NB4 (cell line): ENCODE measurements at regions not wholly inside any gene's neighbourhood (a gene's known extent, or its start where the extent isn't known, plus 50 kb on each side); places are given as distances from the start of the nearest gene placed in this dataset.
A peak's percentile ranks its signal among the peaks of the same experiment; 100 is the strongest.

ENCODE experiments used
- DNase-seq: peaks from one replicate; pipeline ENCODE4 v3.0.0; 2010; ENCODE audit warnings: low read depth
- H3K4me3 ChIP-seq: one replicate; pipeline ENCODE4 v1.5.1; 2011; ENCODE audit warnings: mild to moderate bottlenecking, low read depth, low read length, moderate library complexity
- MYC ChIP-seq: IDR thresholded peaks from 2 replicates; pipeline ENCODE4 v1.6.1; 2011; ENCODE audit warnings: low read depth, low read length
- POLR2A ChIP-seq: IDR thresholded peaks from 2 replicates; pipeline ENCODE4 v1.6.1; 2011; ENCODE audit warnings: mild to moderate bottlenecking; ENCODE audit not compliant: insufficient read length; ENCODE audit errors: extremely low read depth
- TF ChIP-seq, protein P1 (sequence below): IDR thresholded peaks from one replicate; pipeline ENCODE4 v1.5.1; 2012; ENCODE audit warnings: low read depth, low read length
- TF ChIP-seq, protein P2 (sequence below): IDR thresholded peaks from 2 replicates; pipeline ENCODE4 v1.6.1; 2011; ENCODE audit warnings: low read depth, low read length

DNA sequence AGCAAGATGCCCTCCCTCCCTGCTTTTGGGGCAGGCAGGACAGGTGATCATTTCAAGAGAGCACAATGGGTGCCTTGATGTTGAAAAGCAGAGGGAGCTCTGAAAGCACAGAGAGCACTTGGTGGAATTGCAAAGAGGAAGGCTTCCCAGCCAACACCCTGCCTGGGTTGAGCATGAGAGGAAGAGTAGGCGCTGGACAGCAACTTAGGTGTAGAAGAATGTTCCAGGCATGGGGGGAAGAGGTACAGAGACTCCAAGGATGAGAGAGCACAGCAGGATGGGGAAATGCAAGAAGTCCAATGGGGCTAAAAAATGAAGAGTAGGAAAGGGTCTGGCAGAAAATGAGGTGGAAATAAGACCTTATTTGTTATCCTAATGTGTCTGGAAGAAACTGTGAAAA is 144.8 kb downstream of the TRIM36 start:
- no peak for DNase-seq
- no peak for TF ChIP-seq POLR2A

DNA sequence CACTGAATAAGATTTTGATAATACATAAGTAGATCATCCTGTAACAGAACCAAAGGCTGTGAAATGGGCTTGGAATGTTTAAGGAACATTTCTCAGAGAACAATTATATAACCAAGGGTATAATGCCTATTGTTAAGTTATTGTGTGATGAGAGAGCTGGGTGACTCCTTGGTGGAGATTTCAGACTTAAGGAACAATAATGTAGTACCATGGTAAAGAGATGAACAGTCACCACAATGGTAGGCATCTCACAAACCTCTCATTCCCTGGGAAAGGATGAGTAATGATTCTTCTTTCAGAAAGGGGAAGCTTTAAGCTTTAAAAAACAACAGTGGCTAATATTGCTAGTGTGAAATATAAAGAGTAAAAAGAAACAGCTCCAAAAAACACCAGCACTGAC is 147.4 kb downstream of the TRIM36 start:
- DNase-seq: peak; percentile 7
- TF ChIP-seq POLR2A (no peak), MYC (no peak)
- TF ChIP-seq, protein P1, sequence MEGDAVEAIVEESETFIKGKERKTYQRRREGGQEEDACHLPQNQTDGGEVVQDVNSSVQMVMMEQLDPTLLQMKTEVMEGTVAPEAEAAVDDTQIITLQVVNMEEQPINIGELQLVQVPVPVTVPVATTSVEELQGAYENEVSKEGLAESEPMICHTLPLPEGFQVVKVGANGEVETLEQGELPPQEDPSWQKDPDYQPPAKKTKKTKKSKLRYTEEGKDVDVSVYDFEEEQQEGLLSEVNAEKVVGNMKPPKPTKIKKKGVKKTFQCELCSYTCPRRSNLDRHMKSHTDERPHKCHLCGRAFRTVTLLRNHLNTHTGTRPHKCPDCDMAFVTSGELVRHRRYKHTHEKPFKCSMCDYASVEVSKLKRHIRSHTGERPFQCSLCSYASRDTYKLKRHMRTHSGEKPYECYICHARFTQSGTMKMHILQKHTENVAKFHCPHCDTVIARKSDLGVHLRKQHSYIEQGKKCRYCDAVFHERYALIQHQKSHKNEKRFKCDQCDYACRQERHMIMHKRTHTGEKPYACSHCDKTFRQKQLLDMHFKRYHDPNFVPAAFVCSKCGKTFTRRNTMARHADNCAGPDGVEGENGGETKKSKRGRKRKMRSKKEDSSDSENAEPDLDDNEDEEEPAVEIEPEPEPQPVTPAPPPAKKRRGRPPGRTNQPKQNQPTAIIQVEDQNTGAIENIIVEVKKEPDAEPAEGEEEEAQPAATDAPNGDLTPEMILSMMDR: no peak
- TF ChIP-seq, protein P2, sequence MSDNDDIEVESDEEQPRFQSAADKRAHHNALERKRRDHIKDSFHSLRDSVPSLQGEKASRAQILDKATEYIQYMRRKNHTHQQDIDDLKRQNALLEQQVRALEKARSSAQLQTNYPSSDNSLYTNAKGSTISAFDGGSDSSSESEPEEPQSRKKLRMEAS: no peak

More for the DNA sequence above, 144.8 kb downstream of the TRIM36 start:
- no peak overlapping the region for H3K4me3 ChIP-seq

DNA sequence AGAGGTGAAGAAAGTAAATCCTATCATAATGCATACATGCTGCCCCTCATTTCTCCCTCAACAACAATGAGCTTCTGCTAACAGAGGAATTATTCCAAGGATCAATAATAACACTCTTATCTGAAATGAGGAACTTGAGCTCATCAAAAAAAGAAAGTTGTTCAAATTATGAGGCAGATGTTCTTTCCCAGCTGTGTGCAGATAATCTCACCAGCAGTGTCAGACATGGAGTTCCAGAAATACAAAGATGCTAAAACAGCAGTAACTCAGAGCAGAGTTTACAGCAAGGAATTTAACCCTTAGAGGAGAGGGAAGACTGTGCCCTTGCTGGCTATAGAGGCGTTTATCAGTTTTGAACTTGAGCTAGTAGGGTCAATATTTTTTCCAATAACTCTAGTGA is 153.1 kb downstream of the TRIM36 start:
- no peak overlapping the region for H3K4me3 ChIP-seq
- DNase-seq: no peak
- TF ChIP-seq, protein P1: no peak
- TF ChIP-seq, protein P2: no peak
- no peak for TF ChIP-seq MYC
- no peak for TF ChIP-seq POLR2A

More for the DNA sequence above, 147.4 kb downstream of the TRIM36 start:
- no peak overlapping the region for H3K4me3 ChIP-seq

DNA sequence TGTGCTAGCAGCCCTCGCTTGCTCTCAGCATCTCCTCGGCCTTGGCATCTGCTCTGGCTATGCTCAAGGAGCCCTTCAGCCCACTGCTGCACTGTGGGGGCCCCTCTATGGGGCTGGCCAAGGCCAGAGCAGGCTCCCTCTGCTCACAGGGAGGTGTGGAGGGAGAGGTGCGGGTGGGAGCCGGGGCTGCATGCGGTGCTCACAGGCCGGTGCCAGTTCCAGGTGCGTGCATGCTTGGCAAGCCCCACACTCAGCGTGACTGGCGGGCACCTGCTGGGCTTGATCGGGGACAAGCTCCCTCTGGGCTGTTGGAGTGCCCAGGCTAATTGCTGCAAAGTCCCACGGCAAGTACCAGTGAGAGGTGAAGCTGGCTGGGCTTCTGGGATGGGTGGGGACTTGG is 170.5 kb downstream of the TRIM36 start:
- TF ChIP-seq, protein P1: no peak
- TF ChIP-seq POLR2A (no peak), MYC (no peak)
- TF ChIP-seq, protein P2: no peak
- no peak for DNase-seq
- no peak overlapping the region for H3K4me3 ChIP-seq

DNA sequence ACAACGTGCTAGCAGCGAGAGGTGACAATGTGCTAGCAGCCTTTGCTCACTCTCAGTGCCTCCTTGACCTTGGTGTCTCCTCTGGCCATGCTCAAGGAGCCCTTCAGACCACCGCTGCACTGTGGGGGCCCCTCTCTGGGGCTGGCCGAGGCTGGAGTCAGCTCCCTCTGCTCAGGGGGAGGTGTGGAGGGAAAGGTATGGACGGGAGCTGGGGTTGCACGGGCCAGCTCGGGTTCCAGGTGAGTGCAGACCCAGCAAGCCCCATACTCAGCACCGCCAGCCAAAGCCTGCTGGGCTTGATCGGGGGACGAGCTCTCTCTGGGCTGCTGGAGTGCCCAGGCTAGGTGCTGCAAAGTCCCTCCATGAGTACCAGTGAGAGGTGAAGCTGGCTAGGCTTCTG is 180.2 kb downstream of the TRIM36 start:
- DNase-seq: no peak
- TF ChIP-seq POLR2A (no peak), MYC (no peak)
- TF ChIP-seq, protein P1: no peak
- TF ChIP-seq, protein P2: no peak
- H3K4me3 ChIP-seq: no peak overlapping the region

DNA sequence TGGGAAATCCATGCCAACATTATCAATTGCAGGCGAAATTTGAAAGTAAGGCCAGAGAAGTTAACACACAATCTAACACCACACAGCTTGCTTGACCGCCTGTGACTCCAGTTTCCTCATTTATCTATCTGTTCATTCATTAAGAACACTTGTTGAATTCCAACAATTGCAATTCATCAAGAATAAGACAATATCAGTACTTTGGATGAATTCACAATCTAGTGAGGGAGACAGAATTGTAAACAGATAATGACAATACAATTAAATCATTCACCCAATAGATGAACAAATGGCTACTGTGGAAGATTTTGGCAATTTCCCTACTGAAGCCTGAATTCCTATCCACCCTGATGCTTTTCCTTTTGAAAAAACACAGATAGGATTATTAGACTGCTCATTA is 181.6 kb downstream of the TRIM36 start:
- DNase-seq: no peak
- TF ChIP-seq, protein P1: no peak
- TF ChIP-seq, protein P2: no peak
- no peak overlapping the region for H3K4me3 ChIP-seq
